ENCODE measurements at regions not wholly inside any gene's neighbourhood (a gene's known extent, or its start where the extent isn't known, plus 50 kb on each side); places are given as distances from the start of the nearest gene placed in this dataset.

DNA sequence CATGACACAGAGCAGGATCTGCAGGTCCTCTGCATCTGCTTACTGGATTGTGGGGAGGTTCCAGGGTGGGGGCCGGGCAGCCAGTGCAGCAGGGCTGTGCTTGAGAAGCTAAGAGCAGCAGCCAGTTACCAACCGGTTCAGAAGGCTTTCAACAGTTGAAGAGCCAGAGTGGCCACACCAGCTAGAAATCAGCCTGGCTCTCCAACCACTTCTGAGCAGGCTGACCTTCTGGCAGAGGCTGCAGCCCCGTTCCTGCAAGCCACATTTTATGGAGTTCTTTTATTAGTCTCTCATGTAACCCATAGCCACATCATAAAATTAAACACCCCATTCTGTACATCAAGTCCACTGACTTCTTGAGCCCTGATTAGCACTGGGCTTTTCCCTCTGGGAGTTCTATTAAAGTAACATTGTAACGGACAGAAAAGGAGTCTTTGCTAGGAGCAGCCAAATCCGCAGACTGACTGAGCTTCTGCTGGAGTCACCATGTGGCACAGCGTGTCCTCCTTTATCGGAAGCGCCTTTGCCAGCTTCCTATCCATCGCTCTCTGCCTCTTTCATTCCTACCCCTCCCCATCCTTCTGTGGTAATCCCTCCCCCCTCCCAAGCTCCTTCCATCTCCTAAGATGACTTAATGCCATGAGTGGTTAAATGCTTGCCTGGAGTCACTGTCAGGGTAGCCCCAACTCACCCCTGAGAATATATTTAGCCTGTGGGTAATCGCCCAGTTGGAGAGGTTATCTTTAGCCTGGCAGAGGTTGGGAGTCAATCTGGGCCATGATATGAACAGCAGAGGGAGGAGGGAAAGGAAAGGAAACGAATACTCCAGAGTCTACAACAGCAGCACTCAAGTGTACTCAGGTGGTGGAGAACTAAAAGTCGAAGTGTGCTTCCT is 138.5 kb upstream of the HES1 start:
- no peak for DNase-seq

DNA sequence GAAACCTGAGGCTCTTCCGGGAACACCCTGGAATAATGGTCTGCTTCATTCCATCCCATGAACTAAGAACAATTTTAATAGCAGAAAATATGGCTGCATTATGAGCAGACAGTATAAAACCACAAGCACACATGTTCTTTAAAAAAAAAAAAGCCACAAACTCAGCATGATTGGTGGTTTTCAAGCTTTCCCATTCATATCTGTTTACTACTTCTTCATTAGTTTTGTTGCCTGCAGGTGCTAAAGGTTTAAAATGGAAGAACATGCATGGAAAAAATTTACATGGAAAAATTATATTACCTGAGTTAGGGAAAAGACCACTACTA is 137.9 kb upstream of the HES1 start:
- DNase-seq, result no peak

DNA sequence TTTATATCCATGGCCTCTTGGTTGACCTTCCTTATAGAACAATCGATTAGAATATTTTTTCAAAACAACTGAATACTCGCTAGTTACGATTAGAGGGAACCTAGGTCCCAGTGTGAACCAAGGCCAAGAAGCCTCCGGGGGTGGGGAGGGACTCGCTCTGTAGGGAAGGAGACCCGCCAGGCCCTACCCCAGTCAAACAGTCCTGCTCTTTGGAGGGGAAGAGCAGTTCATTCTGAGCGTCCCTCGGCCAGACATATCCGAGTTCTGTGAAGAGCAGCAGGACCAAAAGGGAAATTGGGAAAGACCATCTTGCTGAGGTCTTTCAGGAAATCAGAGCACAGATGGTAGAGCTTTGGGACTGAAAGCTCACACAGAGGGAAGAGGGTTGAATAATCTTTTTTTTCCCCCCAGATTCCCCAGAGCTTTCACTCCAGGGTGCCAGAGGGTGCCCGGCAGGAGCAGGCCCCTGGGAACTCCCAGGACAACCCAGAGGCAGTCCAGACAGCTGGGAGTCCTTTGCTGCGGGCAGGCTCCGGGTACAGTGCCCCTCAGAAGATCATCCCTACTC is 137.2 kb upstream of the HES1 start:
- no peak for DNase-seq

DNA sequence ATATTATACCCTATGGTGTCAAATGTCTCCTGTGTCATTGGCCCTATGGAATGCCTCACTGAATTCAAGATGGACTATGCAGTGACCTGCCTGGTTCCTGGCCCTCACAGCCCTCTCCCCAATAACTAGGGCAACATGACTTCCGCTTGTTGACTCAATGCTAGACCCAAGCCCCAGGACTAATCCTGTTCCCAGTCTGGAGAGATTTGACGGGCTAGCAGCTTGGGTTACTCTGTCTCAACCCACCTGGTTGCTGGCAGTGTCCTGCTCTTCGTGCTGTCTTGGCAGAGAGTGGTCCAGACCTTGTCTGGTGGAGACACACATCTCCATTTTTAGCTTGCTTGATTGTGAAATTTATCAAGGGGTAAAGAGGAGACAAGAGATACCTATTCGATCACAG is 135.8 kb upstream of the HES1 start:
- DNase-seq, result no peak

DNA sequence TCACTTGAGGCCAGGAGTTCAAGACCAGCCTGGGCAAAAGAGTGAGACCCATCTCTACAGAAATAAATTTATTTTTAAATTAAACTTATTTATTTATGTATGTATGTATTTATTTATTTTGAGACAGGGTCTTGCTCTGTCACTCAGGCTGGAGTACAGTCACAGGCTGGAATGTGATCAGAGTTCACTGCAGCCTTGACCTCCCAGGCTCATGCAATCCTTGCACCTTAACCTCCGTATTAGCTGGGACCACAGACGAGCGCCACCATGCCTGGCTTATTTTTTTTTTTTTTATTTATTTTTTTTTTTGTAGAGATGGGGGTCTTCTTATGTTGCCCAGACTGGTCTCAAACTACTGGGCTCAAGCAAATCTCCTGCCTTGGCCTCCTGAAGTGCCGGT is 135.2 kb upstream of the HES1 start:
- no peak for DNase-seq

DNA sequence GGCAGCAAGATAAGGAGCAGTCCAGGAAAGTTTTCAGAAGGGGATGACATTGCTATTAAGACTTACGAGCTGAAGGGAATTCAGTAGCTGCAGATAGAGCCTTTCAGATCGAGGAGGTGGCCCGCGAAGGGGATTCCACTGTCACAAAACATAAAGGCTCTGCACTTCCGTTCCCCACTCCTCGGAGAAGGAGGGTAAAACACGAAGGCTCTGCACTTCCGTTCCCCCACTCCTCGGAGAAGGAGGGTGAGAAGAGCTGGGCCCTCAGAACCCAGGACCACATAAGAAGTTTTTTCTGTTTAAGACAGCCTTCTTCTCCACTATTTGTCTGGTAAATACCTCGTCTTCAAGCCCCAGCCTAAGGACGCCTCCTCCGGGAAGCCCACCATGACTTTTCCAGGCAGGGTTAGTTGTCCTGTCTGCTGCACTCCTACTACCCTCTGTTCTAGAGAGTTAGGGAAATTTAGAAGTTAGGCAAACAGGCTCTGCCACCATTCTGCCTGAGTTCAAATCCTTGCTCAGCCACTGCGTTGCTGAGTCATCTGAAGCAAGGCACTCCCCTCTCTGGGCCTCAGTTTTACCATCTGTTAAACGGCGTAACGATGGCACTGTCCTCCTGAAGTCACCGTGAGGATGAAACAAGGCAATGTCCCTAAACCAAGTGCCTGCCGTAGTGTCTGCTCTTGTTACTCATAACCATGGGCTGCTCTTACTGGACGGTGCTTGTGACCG is 134.1 kb upstream of the HES1 start:
- DNase-seq, result no peak

DNA sequence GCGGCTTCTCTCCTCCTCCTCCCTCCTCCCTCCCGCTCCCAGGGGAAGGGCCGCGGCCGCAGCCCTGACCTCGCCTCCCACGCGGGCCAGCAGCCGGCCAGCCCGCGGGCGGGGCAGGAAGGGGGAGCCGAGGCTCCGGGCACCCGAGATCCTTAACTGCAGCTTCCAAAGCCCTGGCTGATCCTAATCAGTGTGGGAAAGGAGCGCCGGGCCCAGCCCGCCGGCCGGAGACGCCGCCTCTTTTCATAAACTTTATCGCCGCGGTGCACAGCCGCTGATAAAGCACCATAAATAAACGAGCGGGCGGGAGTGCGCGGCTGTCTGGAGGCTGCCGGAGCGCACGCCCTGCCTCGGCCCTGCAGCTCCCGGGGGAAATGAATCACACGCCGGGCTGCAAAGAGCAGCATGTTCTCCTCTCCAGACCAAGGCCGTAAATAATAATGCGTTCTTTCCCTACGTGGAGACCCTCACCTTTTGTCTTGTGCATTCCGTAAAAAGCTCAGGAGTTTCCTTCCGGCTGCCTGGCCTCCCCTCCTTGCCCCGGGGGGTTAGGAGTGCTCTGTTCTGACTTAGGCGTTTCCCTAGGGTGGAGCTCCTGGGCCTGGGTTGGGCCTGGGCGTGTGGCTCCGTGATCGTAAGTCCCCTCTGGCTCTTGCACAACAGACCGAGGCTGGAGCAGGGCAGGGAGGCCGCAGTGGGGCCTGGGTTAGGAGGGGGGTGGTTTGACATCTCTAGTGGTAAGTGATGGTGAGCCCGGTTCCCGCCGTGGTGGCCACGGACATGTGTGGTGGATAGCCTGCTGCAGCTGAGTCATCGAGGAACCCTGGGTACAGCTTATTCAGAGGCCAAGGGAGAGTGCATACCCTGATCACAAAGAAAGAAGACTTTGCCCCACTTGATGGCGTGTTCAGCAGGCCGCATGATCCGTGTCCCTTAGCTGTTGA is 132.6 kb upstream of the HES1 start:
- peak; percentile 20 for DNase-seq

DNA sequence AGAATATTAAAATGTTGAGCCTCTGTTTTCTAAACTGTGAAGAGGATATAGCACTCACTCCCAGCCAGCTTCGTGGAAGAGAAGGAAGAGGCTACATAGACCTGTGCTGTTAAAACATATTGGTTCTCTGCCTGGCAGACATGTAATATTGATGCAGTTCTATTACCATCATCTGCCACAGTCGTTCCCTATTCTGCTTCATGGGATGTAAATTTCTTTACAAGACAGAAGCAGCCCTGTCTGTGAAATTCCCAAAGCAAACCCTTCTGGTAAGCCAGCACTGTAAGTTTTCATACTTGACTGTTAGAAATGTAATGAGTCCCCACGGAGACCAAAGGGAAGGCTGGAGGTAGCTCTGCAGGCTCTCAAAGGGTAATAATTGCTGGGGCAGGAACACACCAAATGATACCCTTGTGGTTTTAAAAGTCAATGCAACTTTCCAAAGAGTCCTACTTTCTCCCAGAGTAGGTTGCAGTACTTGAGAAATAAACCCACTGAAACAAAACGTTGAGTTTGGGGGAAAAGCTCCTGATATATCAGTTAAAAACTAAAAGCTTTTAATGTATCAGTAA is 129.9 kb upstream of the HES1 start:
- no peak for DNase-seq

DNA sequence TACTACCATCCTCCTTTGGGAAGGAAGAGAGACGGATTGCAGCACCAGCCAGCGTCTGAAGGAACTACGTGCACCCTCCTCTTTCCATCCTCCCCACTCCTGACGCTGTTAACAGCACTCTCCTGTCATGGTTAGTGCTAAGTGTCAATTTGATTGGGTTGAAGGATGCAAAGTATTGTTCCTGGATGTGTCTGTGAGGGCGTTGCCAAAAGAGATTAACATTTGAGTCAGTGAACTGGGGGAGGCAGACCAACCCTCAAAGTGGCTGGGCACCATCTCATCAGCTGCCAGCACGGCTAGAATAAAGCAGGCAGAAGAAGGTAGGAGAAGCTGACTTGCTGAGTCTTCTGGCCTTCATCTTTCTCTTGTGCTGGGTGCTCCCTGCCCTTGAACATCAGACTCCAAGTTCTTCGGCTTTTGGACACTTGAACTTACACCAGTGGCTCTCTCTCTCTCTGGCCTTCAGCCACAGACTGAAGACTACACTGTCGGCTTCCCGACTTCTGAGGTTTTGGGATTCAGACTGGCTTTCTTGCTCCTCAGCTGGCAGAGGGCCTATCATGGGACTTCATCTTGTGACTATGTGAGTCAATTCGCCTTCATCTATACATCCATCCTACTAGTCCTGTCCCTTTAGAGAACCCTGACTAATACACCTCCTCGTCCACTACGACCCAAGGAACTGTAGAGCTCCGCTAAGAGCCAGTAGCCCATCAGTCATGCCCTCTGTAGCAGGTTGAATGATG is 128.2 kb upstream of the HES1 start:
- no peak for DNase-seq

DNA sequence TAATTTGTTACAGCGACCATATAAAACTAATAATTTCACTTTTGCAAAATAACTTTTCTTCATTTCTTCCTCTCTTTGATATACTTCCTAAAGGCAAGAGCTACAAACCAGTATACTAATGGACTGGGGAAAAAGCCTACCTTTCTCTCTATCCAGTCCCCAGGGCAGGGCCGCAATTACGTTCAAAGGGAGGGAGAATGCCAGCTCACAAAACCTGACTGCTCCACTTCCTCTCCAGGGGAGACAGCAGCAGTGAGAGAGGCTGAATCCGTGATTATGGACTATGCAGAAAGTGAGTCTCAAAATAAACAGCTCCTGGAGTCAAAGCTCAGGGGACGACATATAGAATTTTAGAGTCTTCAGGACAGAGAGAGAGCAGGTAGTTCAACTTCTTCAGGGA is 126.9 kb upstream of the HES1 start:
- DNase-seq, result no peak

DNA sequence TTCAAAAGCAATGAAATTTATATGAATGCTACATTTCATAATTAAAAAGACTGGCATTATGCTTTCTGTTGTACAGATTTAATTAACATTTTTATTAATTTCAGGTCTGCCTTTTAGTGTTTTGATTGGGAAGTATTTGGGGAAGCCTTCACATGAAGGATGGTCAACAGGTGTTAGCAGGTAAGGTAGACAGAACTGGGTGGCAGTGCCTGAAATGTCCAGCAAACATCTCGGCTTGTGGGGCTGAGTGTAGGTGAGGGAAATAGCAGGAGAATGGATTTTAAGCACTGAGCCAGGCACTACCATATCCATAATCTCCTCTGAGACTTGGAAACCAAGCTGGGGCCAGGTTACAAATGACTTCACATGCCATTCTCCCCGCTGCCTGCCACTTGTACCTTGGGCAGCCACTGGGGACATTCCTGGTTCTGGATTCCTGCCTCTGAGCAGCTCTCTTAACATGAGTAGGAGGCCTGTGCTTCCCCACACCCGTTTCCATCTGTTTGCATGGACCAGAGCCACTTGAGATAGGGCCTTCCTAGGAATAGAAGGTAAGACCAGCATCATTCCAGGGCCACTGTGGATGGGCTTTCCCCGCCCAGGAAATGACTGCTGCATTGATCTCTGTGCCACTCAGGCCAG is 125.9 kb upstream of the HES1 start:
- no peak for DNase-seq

DNA sequence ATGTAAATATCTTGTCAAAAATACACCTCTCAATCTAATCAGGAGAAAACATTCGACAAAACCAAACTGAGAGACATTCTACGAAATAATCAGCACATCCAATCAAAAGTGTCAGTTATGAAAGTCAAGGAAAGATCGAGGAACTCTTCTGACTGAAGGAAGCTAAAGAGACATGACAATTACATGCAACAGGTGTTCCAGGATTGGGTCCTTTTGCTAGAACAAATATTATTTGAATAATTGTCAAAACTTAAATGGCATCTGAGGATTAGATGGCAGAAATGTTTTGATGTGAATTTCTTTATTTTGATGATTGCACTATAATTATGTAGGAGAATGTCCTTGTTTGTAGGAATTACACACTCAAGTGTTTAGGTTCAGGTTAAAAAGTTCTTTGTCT is 124.1 kb upstream of the HES1 start:
- DNase-seq, result no peak

DNA sequence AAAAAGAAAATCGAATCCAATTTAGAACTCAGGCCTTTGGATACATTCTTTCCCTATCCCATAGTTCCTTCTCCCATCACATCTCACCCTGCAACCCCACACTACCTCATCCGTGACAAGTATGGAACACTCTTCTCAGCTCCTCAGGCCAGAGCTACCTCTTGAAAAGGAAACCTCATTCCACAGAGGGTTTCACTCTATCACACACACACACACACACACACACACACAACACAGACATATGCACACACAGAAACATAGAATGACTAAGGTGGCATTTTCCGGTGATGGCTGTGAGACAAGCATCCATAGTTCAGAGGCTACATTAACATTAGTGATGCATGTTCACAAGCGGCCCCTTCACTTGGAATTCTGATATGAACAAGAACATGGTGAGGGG is 122.0 kb upstream of the HES1 start:
- DNase-seq, result no peak

DNA sequence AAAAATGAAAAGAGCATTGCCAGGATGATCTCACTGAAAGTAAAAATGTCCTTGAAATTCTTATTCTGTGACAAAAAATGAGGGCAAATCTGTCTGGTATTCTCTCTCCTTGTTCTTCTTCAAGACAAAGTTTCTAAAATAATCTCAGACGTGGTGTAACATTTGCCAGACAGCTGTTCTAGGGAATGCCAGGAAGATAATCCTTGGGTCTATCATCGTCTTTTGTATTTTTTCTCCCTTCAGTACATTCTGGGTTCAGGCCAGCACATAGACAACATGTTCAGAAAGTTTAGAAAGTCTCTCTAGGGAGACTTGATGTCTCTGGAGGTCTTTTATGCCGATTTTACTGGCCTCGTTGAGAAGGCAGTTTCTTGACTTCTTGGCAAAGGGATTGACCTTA is 121.2 kb upstream of the HES1 start:
- DNase-seq, result no peak

DNA sequence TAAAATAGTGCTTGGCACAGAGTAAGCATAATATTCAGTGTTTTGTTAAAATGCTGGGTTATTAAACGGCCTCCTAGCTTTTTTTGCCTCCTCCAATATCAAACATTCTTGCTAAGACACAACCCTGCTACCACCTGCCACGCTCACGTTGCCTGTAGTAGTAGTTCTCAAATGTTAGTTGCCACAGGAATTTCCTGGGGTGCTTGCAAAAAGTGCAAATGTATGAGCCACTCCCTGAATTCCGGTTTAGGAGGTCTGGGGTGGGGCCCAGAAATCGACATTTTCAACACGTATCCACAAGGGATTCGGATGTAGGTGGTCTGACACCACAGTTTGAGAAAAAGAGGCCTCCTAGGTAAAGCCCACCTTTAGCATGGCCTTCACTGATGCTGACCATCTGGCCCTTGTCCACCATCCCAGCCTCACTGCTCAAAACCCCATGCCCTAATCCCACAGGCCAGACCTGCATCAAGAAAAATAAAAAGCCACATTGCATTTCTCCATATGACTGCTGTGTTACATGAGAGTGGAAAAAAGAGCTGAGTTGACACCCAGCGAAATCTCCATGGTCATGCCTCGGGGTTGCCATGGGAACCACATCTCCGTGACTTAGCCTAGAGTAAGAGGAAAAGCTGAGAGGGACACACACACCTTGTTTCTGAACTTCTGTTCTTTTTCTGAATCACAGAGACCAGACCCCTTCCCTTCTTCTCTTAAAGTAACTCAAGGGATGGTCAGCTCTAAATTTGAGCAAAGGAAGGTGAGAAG is 116.4 kb upstream of the HES1 start:
- DNase-seq, result no peak

DNA sequence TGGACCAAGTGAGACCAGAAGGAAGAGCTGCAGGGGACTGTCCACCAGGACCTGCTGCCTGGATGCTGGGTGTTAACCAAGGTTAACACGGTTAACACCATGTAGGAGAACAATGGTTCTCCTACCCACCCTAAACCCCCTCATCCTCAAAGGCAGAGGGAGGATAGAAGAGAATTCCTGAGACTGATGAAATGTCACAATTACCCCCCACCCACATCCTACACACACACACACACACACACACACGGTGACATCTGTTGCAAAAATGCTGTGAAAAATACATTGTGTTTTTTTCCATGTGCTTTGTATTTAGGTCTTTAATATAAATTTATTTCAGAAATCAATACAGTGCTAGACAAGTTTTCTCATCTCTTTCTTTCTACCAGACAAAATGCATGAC is 113.9 kb upstream of the HES1 start:
- DNase-seq, result no peak

DNA sequence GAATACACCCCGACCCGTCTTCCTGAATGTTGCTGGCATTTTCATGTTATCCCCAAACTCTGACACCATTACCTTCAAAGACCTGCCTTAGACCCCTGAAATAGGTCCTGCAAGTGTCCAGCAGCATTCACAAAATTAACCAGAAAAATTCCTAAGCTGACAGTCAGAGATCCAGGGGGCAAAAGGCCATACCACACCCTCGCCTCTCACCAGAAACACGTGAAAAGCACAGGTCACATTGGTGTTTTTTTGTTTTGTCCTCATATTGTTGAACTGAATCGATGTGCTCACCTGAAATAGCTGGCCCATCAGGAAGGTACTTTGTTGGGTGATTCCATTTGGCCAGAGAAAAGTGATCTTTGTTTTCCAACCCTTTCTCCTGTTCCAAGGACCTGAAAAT is 113.1 kb upstream of the HES1 start:
- DNase-seq, result no peak

DNA sequence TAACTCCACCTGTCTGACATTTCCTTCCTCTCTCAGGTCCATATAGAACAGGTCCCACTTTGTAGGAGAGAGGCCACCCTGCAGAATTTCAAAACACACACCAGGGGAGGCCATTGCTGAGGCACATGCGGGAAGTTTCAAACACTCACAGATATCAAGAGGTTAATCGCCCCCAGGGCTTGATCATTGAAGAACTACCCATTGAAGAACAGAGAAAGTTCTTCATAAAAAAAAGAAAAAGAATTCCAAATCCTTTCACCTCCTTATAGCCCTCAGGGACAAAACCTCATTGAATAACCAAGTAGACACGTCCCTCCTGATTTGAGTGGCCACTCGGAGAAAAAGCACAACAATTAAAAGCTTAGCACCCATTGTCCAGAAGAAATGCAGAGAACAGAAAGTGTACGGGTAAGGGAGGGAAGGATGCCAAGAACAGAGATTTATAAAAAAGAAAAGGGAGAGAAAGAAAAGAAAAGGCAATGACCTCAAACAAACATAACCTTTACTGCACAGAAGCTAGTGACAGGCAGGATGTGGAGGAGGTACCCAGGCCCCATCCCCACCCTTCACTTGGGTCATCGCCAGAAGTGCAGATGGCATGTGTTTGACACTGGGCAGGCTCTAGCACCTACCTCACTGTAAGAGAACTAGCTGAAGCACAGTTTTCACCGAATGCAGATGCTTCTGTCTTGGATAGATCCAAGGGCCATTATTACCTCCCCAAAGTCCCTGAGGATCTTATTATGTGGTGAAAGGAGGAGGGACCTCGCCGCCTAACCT is 112.3 kb upstream of the HES1 start:
- DNase-seq, result no peak

DNA sequence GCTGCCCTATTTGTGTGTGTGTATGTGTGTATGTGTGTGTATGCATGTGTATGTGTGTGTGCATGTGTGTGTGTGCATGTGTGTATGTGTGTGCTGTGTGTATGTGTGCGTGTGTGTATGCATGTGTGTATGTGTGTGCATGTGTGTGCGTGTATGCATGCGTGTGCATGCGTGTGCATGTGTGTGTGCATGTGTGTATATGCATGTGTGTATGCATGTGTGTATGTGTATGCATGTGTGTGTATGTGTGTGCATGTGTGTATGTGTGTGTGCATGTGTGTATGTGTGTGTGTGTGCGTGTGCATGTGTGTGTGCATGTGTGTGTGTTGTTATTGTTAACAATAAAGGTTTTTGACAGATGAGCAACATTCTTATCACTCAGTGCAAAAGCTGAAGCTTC is 110.8 kb upstream of the HES1 start:
- DNase-seq, result no peak

DNA sequence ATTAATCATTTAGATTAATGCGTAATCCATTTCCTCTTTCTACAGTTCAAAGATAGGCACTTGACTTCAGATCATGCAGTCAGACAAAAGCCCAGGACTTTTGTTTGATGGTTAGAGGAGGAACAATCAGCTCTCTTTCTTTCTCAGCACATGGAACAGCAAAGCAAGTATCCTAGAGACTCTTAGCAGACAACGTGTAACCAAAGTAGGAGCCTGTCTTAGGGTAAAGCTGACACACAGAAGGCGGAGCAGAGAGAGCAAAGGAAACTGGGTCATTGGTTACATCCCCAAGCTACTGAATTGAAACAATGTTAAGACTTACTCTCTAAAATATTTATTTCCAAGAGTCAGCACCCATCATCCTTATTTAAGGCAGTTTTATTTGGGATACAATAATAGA is 110.0 kb upstream of the HES1 start:
- DNase-seq, result no peak

Data from stimulated activated CD4-positive, alpha-beta T cell treated with anti-CD3 and anti-CD28 coated beads, Interleukin-12 subunit alpha, Interleukin-12 subunit beta, amount 100 ng/mL, for 4 hours (primary cell).